Spleen (tissue), 11 donors: ENCODE measurements at regions not wholly inside any gene's neighbourhood (a gene's known extent, or its start where the extent isn't known, plus 50 kb on each side); places are given as distances from the start of the nearest gene placed in this dataset.

Experiments used
- DNase-seq: peaks from one replicate; pipeline ENCODE4 v3.0.0-alpha.2; 2020
- H3K27ac ChIP-seq, 8 donors: fragments of 200-600 bp; sonication (generic) in 7 of 8; 1 replicate in 4 of 8; 2 replicates in 4 of 8; pipeline versions ENCODE4 v1.5.0 to v1.8.0; 2016 to 2021; ENCODE audit warnings: inconsistent platforms in 4 of 8, mild to moderate bottlenecking in 4 of 8, moderate library complexity in 1 of 8
- H3K27me3 ChIP-seq, 7 donors: fragments of 200-600 bp; sonication (generic) in 6 of 7; replicated peaks in 1 of 7; 1 replicate in 4 of 7; 2 replicates in 3 of 7; pipeline versions ENCODE4 v1.5.0 to v1.8.0; 2016 to 2021; ENCODE audit warnings: inconsistent platforms in 3 of 7, mild to moderate bottlenecking in 1 of 7
- H3K36me3 ChIP-seq, 6 donors: fragments of 200-600 bp; sonication (generic) in 5 of 6; 1 replicate in 4 of 6; 2 replicates in 2 of 6; pipeline versions ENCODE4 v1.5.0 to v1.8.0; 2016 to 2021; ENCODE audit warnings: inconsistent platforms in 2 of 6
- H3K4me1 ChIP-seq, 6 donors: fragments of 200-600 bp; sonication (generic) in 5 of 6; 1 replicate in 3 of 6; 2 replicates in 3 of 6; pipeline versions ENCODE4 v1.5.0 to v1.8.0; 2016 to 2021; ENCODE audit warnings: inconsistent platforms in 3 of 6
- H3K4me3 ChIP-seq, 8 donors: fragments of 200-600 bp; sonication (generic) in 7 of 8; 1 replicate in 4 of 8; 2 replicates in 4 of 8; pipeline versions ENCODE4 v1.5.0 to v1.8.0; 2016 to 2021; ENCODE audit warnings: inconsistent platforms in 4 of 8, mild to moderate bottlenecking in 4 of 8, moderate library complexity in 2 of 8
- H3K9me3 ChIP-seq, 8 donors: fragments of 200-600 bp; sonication (generic) in 7 of 8; 1 replicate in 4 of 8; 2 replicates in 4 of 8; pipeline versions ENCODE4 v1.5.0 to v1.8.0; 2016 to 2021; ENCODE audit warnings: inconsistent platforms in 4 of 8
- CTCF ChIP-seq, 11 experiments: fragments of 200-600 bp in 7 of 11; fragments of 450-650 bp in 4 of 11; sonication (generic) in 4 of 11; IDR thresholded peaks in 8 of 11; conservative IDR thresholded peaks in 3 of 11; 1 replicate in 7 of 11; 2 replicates in 4 of 11; pipeline versions ENCODE4 v1.4.0 to v1.8.0; 2016 to 2021; ENCODE audit warnings: antibody characterized with exemption in 11 of 11, inconsistent platforms in 4 of 11, mild to moderate bottlenecking in 1 of 11
- POLR2A ChIP-seq, 3 donors: fragments of 450-650 bp; IDR thresholded peaks; one replicate each; pipeline ENCODE4 v1.5.1; 2017; ENCODE audit warnings: antibody characterized with exemption in 3 of 3, mild to moderate bottlenecking in 1 of 3
- POLR2AphosphoS5 ChIP-seq, 3 donors: sonication (generic); formaldehyde crosslinking; IDR thresholded peaks; one replicate each; pipeline ENCODE4 v1.5.1; 2017; ENCODE audit warnings: antibody characterized with exemption in 3 of 3
- WGBS, 5 donors: extraction: QIAGEN DNeasy Blood & Tissue Kit in 3 of 5; methylation state at CpG; one replicate each; pipeline versions ENCODE4 v1.1.5 to v1.1.7; 2013 to 2018; 5-methylcytosine and 5-hydroxymethylcytosine counted together
- intact Hi-C: fragments of 100-400 bp; cut with DNase I; formaldehyde crosslinking; loops from one replicate; pipeline ENCODE4 v1.15.0; 2023; ENCODE audit warnings: low total_unique reads
- donor health status: healthy with polysubstance abuse.
- donor health status: DM: no; HTN: no; CAD: no; lungs with moderate emphysema.
- donor health status: DM: no; HTN: no; CAD: no.
- donor health status: Bipolar disorder and iron deficiency.
- donor health status: healthy.
- donor health status: DM: no; HTN: no; CAD: no.
- donor health status: DM: yes; HTN: yes; CAD: no.

GRCh38 chr20:6855104-6855503 lies 87.6 kb downstream of the BMP2 start:
- H3K4me3 ChIP-seq, result no peak overlapping the region
- H3K36me3 ChIP-seq, result no peaks in the 10 kb centered on the region
- no peak for DNase-seq
- WGBS, 5 donors, result 38 to 55% (median 51%) methylated on average over 3 of the region's 3 CpGs
- H3K9me3 ChIP-seq, result no peaks in the 10 kb centered on the region
- intact Hi-C loops, result no loop called here
- H3K4me1 ChIP-seq, result peaks cover 0 to 7% (median 0%) of the 10 kb centered on the region in 6 donors
- H3K27me3 ChIP-seq, result no peaks in the 10 kb centered on the region
- H3K27ac ChIP-seq, result no peak overlapping the region
- TF ChIP-seq CTCF (IDR thresholded peaks at IDR 0.05 in 8 of 11, conservative IDR thresholded peaks at IDR 0.05 in 3 of 11), result no peak
- TF ChIP-seq POLR2AphosphoS5 (IDR thresholded peaks at IDR 0.05), result no peak
- no peak for TF ChIP-seq POLR2A (IDR thresholded peaks at IDR 0.05)

GRCh38 chr20:6855796-6856195 lies 88.3 kb downstream of the BMP2 start:
- DNase-seq, result no peak
- H3K36me3 ChIP-seq, result no peaks in the 10 kb centered on the region
- no peaks in the 10 kb centered on the region for H3K9me3 ChIP-seq
- WGBS, 5 donors, result 0 to 7% (median 3%) methylated on average over 1 of the region's 1 CpG
- TF ChIP-seq CTCF (IDR thresholded peaks at IDR 0.05 in 8 of 11, conservative IDR thresholded peaks at IDR 0.05 in 3 of 11) (no peak), POLR2AphosphoS5 (IDR thresholded peaks at IDR 0.05) (no peak), POLR2A (IDR thresholded peaks at IDR 0.05) (no peak)
- H3K27ac ChIP-seq, result no peak overlapping the region
- H3K4me1 ChIP-seq, result peaks cover 0 to 7% (median 0%) of the 10 kb centered on the region in 6 donors
- intact Hi-C loops, result no loop called here
- H3K4me3 ChIP-seq, result no peak overlapping the region
- no peaks in the 10 kb centered on the region for H3K27me3 ChIP-seq

- 90 to 95% (median 94%) methylated on average over 5 of the region's 5 CpGs for WGBS, 5 donors
- Histone ChIP-seq H3K27ac (no peak overlapping the region), H3K4me3 (no peak overlapping the region), H3K4me1 (peaks cover 0 to 7% (median 0%) of the 10 kb centered on the region in 6 donors), H3K9me3 (no peaks in the 10 kb centered on the region), H3K36me3 (no peaks in the 10 kb centered on the region), H3K27me3 (no peaks in the 10 kb centered on the region)
- no peak for DNase-seq
- intact Hi-C loops, result no loop called here
- no peak for TF ChIP-seq POLR2A (IDR thresholded peaks at IDR 0.05)
- TF ChIP-seq CTCF (IDR thresholded peaks at IDR 0.05 in 8 of 11, conservative IDR thresholded peaks at IDR 0.05 in 3 of 11), result no peak
- no peak for TF ChIP-seq POLR2AphosphoS5 (IDR thresholded peaks at IDR 0.05)
These were observed 90.4 kb downstream of the BMP2 start for GRCh38 chr20:6857927-6858326.

GRCh38 chr20:6863355-6863754 lies 95.9 kb downstream of the BMP2 start:
- TF ChIP-seq CTCF (IDR thresholded peaks at IDR 0.05 in 8 of 11, conservative IDR thresholded peaks at IDR 0.05 in 3 of 11) (no peak), POLR2AphosphoS5 (IDR thresholded peaks at IDR 0.05) (no peak), POLR2A (IDR thresholded peaks at IDR 0.05) (no peak)
- H3K36me3 ChIP-seq, result no peaks in the 10 kb centered on the region
- H3K9me3 ChIP-seq, result no peaks in the 10 kb centered on the region
- WGBS, 5 donors, result 74 to 90% (median 88%) methylated on average over 2 of the region's 2 CpGs
- no peaks in the 10 kb centered on the region for H3K27me3 ChIP-seq
- intact Hi-C loops, result no loop called here
- DNase-seq, result no peak
- no peak overlapping the region for H3K27ac ChIP-seq
- no peak overlapping the region for H3K4me3 ChIP-seq
- H3K4me1 ChIP-seq, result no peaks in the 10 kb centered on the region
